ENCODE measurements at regions not wholly inside any gene's neighbourhood (a gene's known extent, or its start where the extent isn't known, plus 50 kb on each side); places are given as distances from the start of the nearest gene placed in this dataset.

DNA sequence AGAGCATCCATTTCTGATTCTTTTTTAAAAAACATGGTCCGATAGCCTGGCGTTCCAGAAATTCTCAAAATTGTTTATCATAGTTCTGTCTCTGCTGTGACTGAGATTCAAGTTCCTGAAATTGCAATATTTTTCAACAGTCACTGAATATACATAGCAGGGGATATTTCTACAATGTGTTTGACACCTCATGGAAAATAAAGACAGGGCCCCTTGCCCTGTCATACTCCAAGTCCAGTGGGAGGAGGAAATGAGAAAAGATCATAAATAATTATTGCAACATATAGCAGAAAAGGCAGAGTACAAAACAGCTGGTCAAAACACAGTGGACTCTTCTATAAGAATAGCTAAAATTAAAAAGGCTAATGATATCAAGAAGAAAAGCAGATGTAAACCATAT is 234.8 kb upstream of the SPTLC3 start:
- intact Hi-C loops (cut with DNase I): no loop called here
- 17 to 39% (median 19%) methylated on average over 2 of the region's 2 CpGs for WGBS, 3 donors
- Histone ChIP-seq H3K27me3 (no peaks in the 10 kb centered on the region), H3K9me3 (no peaks in the 10 kb centered on the region), H3K4me3 (no peak overlapping the region), H3K27ac (no peak overlapping the region), H3K4me1 (ENCODE audit: insufficient read depth) (peaks cover 5% of the 10 kb centered on the region), H3K36me3 (no peaks in the 10 kb centered on the region)
- DNase-seq: no peak
- no peak for TF ChIP-seq POLR2A (IDR thresholded peaks at IDR 0.05)
- no peak for TF ChIP-seq EP300 (IDR thresholded peaks at IDR 0.05)
- TF ChIP-seq, protein P1, sequence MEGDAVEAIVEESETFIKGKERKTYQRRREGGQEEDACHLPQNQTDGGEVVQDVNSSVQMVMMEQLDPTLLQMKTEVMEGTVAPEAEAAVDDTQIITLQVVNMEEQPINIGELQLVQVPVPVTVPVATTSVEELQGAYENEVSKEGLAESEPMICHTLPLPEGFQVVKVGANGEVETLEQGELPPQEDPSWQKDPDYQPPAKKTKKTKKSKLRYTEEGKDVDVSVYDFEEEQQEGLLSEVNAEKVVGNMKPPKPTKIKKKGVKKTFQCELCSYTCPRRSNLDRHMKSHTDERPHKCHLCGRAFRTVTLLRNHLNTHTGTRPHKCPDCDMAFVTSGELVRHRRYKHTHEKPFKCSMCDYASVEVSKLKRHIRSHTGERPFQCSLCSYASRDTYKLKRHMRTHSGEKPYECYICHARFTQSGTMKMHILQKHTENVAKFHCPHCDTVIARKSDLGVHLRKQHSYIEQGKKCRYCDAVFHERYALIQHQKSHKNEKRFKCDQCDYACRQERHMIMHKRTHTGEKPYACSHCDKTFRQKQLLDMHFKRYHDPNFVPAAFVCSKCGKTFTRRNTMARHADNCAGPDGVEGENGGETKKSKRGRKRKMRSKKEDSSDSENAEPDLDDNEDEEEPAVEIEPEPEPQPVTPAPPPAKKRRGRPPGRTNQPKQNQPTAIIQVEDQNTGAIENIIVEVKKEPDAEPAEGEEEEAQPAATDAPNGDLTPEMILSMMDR (IDR thresholded peaks at IDR 0.05): no peak

DNA sequence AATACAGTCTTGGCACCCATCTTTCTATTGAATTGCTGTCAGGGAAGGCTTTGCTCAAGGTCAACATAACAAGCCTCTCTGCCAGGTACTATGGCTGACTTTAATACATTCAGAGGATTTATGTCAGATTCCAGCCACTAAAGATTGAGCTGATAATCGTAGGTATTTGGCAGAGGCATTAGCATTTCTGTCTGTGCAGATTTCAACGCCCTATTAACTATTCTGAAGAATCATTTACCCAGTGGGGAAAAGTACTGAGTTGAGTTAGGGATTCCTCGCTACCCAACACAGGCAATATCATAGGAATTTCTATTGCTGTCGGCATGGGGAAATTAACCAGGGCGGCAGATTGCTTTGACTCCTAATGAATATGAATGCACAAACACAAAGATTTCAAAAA is 233.7 kb upstream of the SPTLC3 start:
- no peaks in the 10 kb centered on the region for H3K36me3 ChIP-seq
- intact Hi-C loops (cut with DNase I): no loop called here
- WGBS, 3 donors: 38 to 50% (median 40%) methylated on average over 5 of the region's 5 CpGs
- no peak overlapping the region for H3K4me3 ChIP-seq
- no peak for TF ChIP-seq POLR2A (IDR thresholded peaks at IDR 0.05)
- TF ChIP-seq EP300 (IDR thresholded peaks at IDR 0.05): no peak
- TF ChIP-seq, protein P1 (IDR thresholded peaks at IDR 0.05): no peak
- no peaks in the 10 kb centered on the region for H3K27me3 ChIP-seq
- peaks cover 5% of the 10 kb centered on the region for H3K4me1 ChIP-seq (ENCODE audit: insufficient read depth)
- no peak for DNase-seq
- H3K27ac ChIP-seq: no peak overlapping the region
- H3K9me3 ChIP-seq: no peaks in the 10 kb centered on the region

DNA sequence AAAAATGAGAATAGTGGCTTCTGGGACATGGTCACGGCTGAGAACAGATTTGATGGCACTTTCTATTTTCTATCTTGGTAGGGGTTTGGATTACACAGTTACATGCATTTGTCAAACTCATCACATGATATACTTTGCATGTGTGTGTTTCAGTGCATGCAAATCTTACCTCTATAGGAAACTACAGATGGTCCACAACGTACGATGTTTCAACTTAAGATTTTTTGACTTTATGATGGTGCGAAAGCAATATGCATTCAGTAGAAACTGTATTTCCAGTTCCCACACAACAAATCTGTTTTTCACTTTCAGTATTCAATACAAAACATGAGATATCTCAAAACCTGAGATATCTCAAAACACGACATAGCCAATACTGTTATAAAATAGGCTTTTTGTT is 231.8 kb upstream of the SPTLC3 start:
- WGBS, 3 donors: 94 to 97% (median 95%) methylated on average over 5 of the region's 5 CpGs
- no peak for DNase-seq
- Histone ChIP-seq H3K4me1 (ENCODE audit: insufficient read depth) (peaks cover 5% of the 10 kb centered on the region), H3K4me3 (no peak overlapping the region), H3K27ac (no peak overlapping the region), H3K9me3 (no peaks in the 10 kb centered on the region), H3K36me3 (no peaks in the 10 kb centered on the region), H3K27me3 (no peaks in the 10 kb centered on the region)
- TF ChIP-seq, protein P1 (IDR thresholded peaks at IDR 0.05): no peak
- intact Hi-C loops (cut with DNase I): no loop called here

DNA sequence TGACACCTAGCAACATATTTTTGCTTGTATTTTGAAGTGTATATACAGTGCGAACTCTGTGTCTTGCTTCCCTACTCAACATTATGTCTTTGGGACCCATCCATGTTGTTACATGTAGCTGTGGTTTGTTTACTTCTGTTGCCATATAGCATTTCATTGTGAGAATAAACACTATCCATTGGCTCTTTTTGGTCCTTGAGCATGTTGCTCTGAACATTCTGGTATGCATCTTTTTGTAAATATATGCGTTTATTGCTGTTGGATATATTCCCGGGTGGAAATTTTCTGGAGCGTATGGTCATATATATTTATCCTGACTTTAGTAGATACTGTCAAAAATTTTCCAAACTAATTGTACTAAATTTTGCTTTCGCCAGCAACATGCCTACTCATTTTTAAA is 222.5 kb upstream of the SPTLC3 start:
- no peaks in the 10 kb centered on the region for H3K36me3 ChIP-seq
- no peak overlapping the region for H3K27ac ChIP-seq
- TF ChIP-seq, protein P1 (IDR thresholded peaks at IDR 0.05): no peak
- TF ChIP-seq POLR2A (IDR thresholded peaks at IDR 0.05): no peak
- TF ChIP-seq EP300 (IDR thresholded peaks at IDR 0.05): no peak
- intact Hi-C loops (cut with DNase I): no loop called here
- no peak overlapping the region for H3K4me3 ChIP-seq
- H3K4me1 ChIP-seq (ENCODE audit: insufficient read depth): no peaks in the 10 kb centered on the region
- 51 to 69% (median 60%) methylated on average over 5 of the region's 5 CpGs for WGBS, 3 donors
- no peaks in the 10 kb centered on the region for H3K9me3 ChIP-seq
- no peaks in the 10 kb centered on the region for H3K27me3 ChIP-seq
- DNase-seq: no peak
